HEK293 (cell line): ENCODE measurements at regions not wholly inside any gene's neighbourhood (a gene's known extent, or its start where the extent isn't known, plus 50 kb on each side); places are given as distances from the start of the nearest gene placed in this dataset.

ENCODE experiments used
- MEIS1 ChIP-seq: sonication (generic); formaldehyde crosslinking; IDR thresholded peaks from 2 replicates; pipeline ENCODE4 v1.8.1; 2022; ENCODE audit warnings: missing genetic modification reagents, mild to moderate bottlenecking, borderline replicate concordance
- SETDB1 ChIP-seq: IDR thresholded peaks from one replicate; pipeline ENCODE4 v1.6.1; 2017; ENCODE audit warnings: mild to moderate bottlenecking, low read length, moderate library complexity, mixed read lengths; ENCODE audit not compliant: insufficient read length
- YY1 ChIP-seq: fragments of 450-650 bp; formaldehyde crosslinking; IDR thresholded peaks from 2 replicates; pipeline ENCODE4 v1.5.1; 2018; ENCODE audit warnings: missing biosample characterization, missing genetic modification characterization
- ZNF544 ChIP-seq: fragments of 450-650 bp; formaldehyde crosslinking; IDR thresholded peaks from 2 replicates; pipeline ENCODE4 v1.5.0; 2017; ENCODE audit warnings: missing biosample characterization, missing genetic modification characterization
- ZNF561 ChIP-seq: fragments of 450-650 bp; IDR thresholded peaks from 2 replicates; pipeline ENCODE4 v1.5.1; 2018; ENCODE audit warnings: missing biosample characterization, missing genetic modification characterization, borderline replicate concordance
- ZSCAN30 ChIP-seq: fragments of 450-650 bp; IDR thresholded peaks from 2 replicates; pipeline ENCODE4 v1.5.1; 2018; ENCODE audit warnings: missing biosample characterization, mild to moderate bottlenecking, missing genetic modification characterization, moderate library complexity
- TF ChIP-seq, protein P1 (sequence below): fragments of 450-650 bp; formaldehyde crosslinking; IDR thresholded peaks from 2 replicates; pipeline ENCODE4 v1.5.1; 2016; ENCODE audit warnings: missing biosample characterization, missing genetic modification characterization
- TF ChIP-seq, protein P2 (sequence below): fragments of 450-650 bp; formaldehyde crosslinking; IDR thresholded peaks from 2 replicates; pipeline ENCODE4 v1.5.1; 2016; ENCODE audit warnings: missing biosample characterization, missing genetic modification characterization, low read depth

DNA sequence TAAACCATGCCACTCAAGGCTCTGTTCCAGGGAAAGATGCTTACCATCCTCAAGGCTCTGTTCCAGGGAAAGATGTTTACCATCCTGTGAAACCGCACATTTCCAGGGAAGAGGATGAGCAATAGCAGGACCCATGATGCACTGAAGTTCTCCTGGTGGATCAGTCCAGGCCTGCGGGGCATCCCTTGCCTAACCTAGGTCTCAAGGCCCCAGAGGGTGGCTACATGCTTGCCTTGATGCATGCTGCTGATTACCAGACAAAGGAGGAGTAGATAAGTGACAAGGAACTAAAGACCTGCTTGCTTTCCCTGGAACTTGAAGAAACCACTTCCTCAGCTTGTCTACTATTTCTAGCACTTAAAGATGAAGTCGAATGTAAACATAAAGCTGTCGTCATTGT, 111.0 kb upstream of the LINC00305 start:
- no peak for TF ChIP-seq ZSCAN30 (tag by site-specific recombination)
- TF ChIP-seq ZNF561 (tag by site-specific recombination) = no peak
- TF ChIP-seq, protein P1, sequence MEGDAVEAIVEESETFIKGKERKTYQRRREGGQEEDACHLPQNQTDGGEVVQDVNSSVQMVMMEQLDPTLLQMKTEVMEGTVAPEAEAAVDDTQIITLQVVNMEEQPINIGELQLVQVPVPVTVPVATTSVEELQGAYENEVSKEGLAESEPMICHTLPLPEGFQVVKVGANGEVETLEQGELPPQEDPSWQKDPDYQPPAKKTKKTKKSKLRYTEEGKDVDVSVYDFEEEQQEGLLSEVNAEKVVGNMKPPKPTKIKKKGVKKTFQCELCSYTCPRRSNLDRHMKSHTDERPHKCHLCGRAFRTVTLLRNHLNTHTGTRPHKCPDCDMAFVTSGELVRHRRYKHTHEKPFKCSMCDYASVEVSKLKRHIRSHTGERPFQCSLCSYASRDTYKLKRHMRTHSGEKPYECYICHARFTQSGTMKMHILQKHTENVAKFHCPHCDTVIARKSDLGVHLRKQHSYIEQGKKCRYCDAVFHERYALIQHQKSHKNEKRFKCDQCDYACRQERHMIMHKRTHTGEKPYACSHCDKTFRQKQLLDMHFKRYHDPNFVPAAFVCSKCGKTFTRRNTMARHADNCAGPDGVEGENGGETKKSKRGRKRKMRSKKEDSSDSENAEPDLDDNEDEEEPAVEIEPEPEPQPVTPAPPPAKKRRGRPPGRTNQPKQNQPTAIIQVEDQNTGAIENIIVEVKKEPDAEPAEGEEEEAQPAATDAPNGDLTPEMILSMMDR (tag by site-specific recombination) = no peak
- TF ChIP-seq MEIS1 (CRISPR knock-in tag) = no peak
- no peak for TF ChIP-seq ZNF544
- TF ChIP-seq SETDB1 = no peak
- TF ChIP-seq, protein P2, sequence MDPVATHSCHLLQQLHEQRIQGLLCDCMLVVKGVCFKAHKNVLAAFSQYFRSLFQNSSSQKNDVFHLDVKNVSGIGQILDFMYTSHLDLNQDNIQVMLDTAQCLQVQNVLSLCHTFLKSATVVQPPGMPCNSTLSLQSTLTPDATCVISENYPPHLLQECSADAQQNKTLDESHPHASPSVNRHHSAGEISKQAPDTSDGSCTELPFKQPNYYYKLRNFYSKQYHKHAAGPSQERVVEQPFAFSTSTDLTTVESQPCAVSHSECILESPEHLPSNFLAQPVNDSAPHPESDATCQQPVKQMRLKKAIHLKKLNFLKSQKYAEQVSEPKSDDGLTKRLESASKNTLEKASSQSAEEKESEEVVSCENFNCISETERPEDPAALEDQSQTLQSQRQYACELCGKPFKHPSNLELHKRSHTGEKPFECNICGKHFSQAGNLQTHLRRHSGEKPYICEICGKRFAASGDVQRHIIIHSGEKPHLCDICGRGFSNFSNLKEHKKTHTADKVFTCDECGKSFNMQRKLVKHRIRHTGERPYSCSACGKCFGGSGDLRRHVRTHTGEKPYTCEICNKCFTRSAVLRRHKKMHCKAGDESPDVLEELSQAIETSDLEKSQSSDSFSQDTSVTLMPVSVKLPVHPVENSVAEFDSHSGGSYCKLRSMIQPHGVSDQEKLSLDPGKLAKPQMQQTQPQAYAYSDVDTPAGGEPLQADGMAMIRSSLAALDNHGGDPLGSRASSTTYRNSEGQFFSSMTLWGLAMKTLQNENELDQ (tag by site-specific recombination) = no peak
- no peak for TF ChIP-seq YY1
